GM19463 (cell line): ENCODE measurements at regions not wholly inside any gene's neighbourhood (a gene's known extent, or its start where the extent isn't known, plus 50 kb on each side); places are given as distances from the start of the nearest gene placed in this dataset.
"Not testable (repeated sequence)": the region's sequence is repeated elsewhere in the genome, so short reads cannot be mapped to it uniquely, and the experiment has no call there.

ENCODE experiments used
- ATAC-seq: cut with Tn5 transposase; IDR thresholded peaks from one replicate; pipeline ENCODE4 v1.9.1; 2021; ENCODE audit warnings: mild to moderate bottlenecking, moderate library complexity; ENCODE audit not compliant: unreplicated experiment

- not testable (repeated sequence) for ATAC-seq
Measured at GRCh38 chr5:58308384-58308783, 151.5 kb downstream of the PLK2 start.

- no peak for ATAC-seq
Measured at GRCh38 chr5:58300346-58300895, 159.5 kb downstream of the PLK2 start.

GRCh38 chr5:58299256-58299655 is 160.6 kb downstream of the PLK2 start:
- ATAC-seq, result no peak

GRCh38 chr5:58294598-58295305 is 165.1 kb downstream of the PLK2 start:
- peak; percentile 76 for ATAC-seq

GRCh38 chr5:58288275-58288674 is 171.6 kb downstream of the PLK2 start:
- ATAC-seq, result not testable (repeated sequence)

GRCh38 chr5:58286741-58287140 is 173.1 kb downstream of the PLK2 start:
- no peak for ATAC-seq

- ATAC-seq, result no peak
Measured at GRCh38 chr5:58285900-58286299, 174.0 kb downstream of the PLK2 start.

- no peak for ATAC-seq
Measured at GRCh38 chr5:58284886-58285285, 175.0 kb downstream of the PLK2 start.

GRCh38 chr5:58281189-58281588 is 178.7 kb downstream of the PLK2 start:
- ATAC-seq, result no peak

GRCh38 chr5:58279259-58279658 is 180.6 kb downstream of the PLK2 start:
- ATAC-seq, result no peak

GRCh38 chr5:58276431-58276830 is 183.5 kb downstream of the PLK2 start:
- ATAC-seq, result no peak

GRCh38 chr5:58275516-58275915 is 184.4 kb downstream of the PLK2 start:
- ATAC-seq, result no peak

GRCh38 chr5:58274191-58274590 is 185.7 kb downstream of the PLK2 start:
- no peak for ATAC-seq

- ATAC-seq, result no peak
Measured at GRCh38 chr5:58273711-58274110, 186.2 kb downstream of the PLK2 start.

- no peak for ATAC-seq
Measured at GRCh38 chr5:58268268-58268667, 191.6 kb downstream of the PLK2 start.

GRCh38 chr5:58266402-58266801 is 193.5 kb downstream of the PLK2 start:
- no peak for ATAC-seq

- ATAC-seq, result no peak
Measured at GRCh38 chr5:58265246-58265930, 194.5 kb downstream of the PLK2 start.

- no peak for ATAC-seq
Measured at GRCh38 chr5:58264276-58264675, 195.6 kb downstream of the PLK2 start.

- ATAC-seq, result no peak
Measured at GRCh38 chr5:58263296-58263695, 196.6 kb downstream of the PLK2 start.

GRCh38 chr5:58262226-58262625 is 197.7 kb downstream of the PLK2 start:
- ATAC-seq, result no peak

GRCh38 chr5:58261605-58262004 is 198.3 kb downstream of the PLK2 start:
- no peak for ATAC-seq

GRCh38 chr5:58260243-58260642 is 199.6 kb downstream of the PLK2 start:
- ATAC-seq, result no peak
